ENCODE measurements at regions not wholly inside any gene's neighbourhood (a gene's known extent, or its start where the extent isn't known, plus 50 kb on each side); places are given as distances from the start of the nearest gene placed in this dataset.

- no peak overlapping the region for H3K18ac ChIP-seq (ENCODE audit: low read depth, low read length)
- H3K4me3 ChIP-seq (ENCODE audit: insufficient read depth, low read depth, low read length): no peak overlapping the region
- H4K20me1 ChIP-seq (ENCODE audit: insufficient read depth, low read length): no peaks in the 10 kb centered on the region
- no peak overlapping the region for H3K4me2 ChIP-seq (ENCODE audit: low read depth, low read length)
- dilution Hi-C loops (cut with HindIII; ENCODE audit: low sequenced_read_pairs, unreplicated experiment) (no loop called here), intact Hi-C loops (cut with micrococcal nuclease) (no loop called here), in situ Hi-C loops (cut with MboI; ENCODE audit: low sequenced_read_pairs) (no loop called here)
- no peak overlapping the region for H3K23ac ChIP-seq (ENCODE audit: low read depth, low read length)
- no peaks in the 10 kb centered on the region for H3K79me1 ChIP-seq (ENCODE audit: low read depth in 1 of 2, low read length in 2 of 2)
- no peak overlapping the region for H4K5ac ChIP-seq (ENCODE audit: low read depth, low read length)
- H3K27ac ChIP-seq (ENCODE audit: insufficient read depth, low read length): no peak overlapping the region
- no CpG with 5 or more reads among the region's 1 CpG for WGBS, 2 experiments (ENCODE audit: extremely low coverage in 2 of 2, insufficient read length in 1 of 2)
- H3K14ac ChIP-seq (replicated peaks; ENCODE audit: low read depth, low read length): no peak overlapping the region
- no peak overlapping the region for H3K4ac ChIP-seq (ENCODE audit: low read depth, low read length)
- peaks cover 5% of the 10 kb centered on the region; the same call in 1 of the 2 replicates for H3K27me3 ChIP-seq (ENCODE audit: control insufficient read depth, insufficient read depth, low read length)
- ATAC-seq (ENCODE audit: low read depth): no peak
- no peak overlapping the region for H4K91ac ChIP-seq (ENCODE audit: insufficient read depth, low read depth, low read length)
- H2BK120ac ChIP-seq (ENCODE audit: low read depth, low read length): no peak overlapping the region
- no peak overlapping the region for H2BK5ac ChIP-seq (ENCODE audit: low read depth, low read length, poor library complexity, severe bottlenecking)
- H3K4me1 ChIP-seq (ENCODE audit: control insufficient read depth, insufficient read depth, low read length): no peaks in the 10 kb centered on the region
- H2BK15ac ChIP-seq (ENCODE audit: low read depth, low read length): no peak overlapping the region
- no peak for DNase-seq
- H3K56ac ChIP-seq (ENCODE audit: extremely low read depth, insufficient read depth, low read length): no peak overlapping the region
- no peak overlapping the region for H2AK9ac ChIP-seq (replicated peaks; ENCODE audit: low read depth, low read length, poor library complexity)
- no peaks in the 10 kb centered on the region; the same call in 1 of the 2 replicates for H3K9me3 ChIP-seq (ENCODE audit: control insufficient read depth, insufficient read depth, low read length)
- BruUV-seq (replicated peaks): no TSS peak
- no peak overlapping the region for H3K9ac ChIP-seq (ENCODE audit: low read depth, low read length)
- TF ChIP-seq, protein P1, sequence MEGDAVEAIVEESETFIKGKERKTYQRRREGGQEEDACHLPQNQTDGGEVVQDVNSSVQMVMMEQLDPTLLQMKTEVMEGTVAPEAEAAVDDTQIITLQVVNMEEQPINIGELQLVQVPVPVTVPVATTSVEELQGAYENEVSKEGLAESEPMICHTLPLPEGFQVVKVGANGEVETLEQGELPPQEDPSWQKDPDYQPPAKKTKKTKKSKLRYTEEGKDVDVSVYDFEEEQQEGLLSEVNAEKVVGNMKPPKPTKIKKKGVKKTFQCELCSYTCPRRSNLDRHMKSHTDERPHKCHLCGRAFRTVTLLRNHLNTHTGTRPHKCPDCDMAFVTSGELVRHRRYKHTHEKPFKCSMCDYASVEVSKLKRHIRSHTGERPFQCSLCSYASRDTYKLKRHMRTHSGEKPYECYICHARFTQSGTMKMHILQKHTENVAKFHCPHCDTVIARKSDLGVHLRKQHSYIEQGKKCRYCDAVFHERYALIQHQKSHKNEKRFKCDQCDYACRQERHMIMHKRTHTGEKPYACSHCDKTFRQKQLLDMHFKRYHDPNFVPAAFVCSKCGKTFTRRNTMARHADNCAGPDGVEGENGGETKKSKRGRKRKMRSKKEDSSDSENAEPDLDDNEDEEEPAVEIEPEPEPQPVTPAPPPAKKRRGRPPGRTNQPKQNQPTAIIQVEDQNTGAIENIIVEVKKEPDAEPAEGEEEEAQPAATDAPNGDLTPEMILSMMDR (conservative IDR thresholded peaks at IDR 0.05; ENCODE audit: low read depth, low read length): no peak
- TF ChIP-seq CEBPB (IDR thresholded peaks at IDR 0.05; ENCODE audit: low read depth, low read length) (no peak), MXI1 (IDR thresholded peaks at IDR 0.05; ENCODE audit: borderline replicate concordance, low read depth, low read length) (no peak), FOS (IDR thresholded peaks at IDR 0.05; ENCODE audit: low read depth, low read length) (no peak), RFX5 (IDR thresholded peaks at IDR 0.05; ENCODE audit: low read depth, low read length) (no peak), MAZ (IDR thresholded peaks at IDR 0.05; ENCODE audit: borderline replicate concordance, low read depth, low read length) (no peak), SMC3 (IDR thresholded peaks at IDR 0.05; ENCODE audit: low read depth, low read length) (no peak), RCOR1 (IDR thresholded peaks at IDR 0.05; ENCODE audit: insufficient replicate concordance, low read length) (no peak), RAD21 (IDR thresholded peaks at IDR 0.05; ENCODE audit: low read length) (no peak), ELK1 (IDR thresholded peaks at IDR 0.05; ENCODE audit: borderline replicate concordance, low read depth, low read length) (no peak), BHLHE40 (IDR thresholded peaks at IDR 0.05; ENCODE audit: low read depth, low read length) (no peak), MAFK (IDR thresholded peaks at IDR 0.05; ENCODE audit: low read depth, low read length) (no peak), NFE2L2 (IDR thresholded peaks at IDR 0.05; ENCODE audit: low read depth, low read length) (no peak), CHD1 (IDR thresholded peaks at IDR 0.05; ENCODE audit: low read depth, low read length) (no peak), POLR2A (IDR thresholded peaks at IDR 0.05; ENCODE audit: low read depth, low read length) (no peak)
- TF ChIP-seq, protein P2, sequence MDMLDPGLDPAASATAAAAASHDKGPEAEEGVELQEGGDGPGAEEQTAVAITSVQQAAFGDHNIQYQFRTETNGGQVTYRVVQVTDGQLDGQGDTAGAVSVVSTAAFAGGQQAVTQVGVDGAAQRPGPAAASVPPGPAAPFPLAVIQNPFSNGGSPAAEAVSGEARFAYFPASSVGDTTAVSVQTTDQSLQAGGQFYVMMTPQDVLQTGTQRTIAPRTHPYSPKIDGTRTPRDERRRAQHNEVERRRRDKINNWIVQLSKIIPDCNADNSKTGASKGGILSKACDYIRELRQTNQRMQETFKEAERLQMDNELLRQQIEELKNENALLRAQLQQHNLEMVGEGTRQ (IDR thresholded peaks at IDR 0.05; ENCODE audit: low read depth, low read length): no peak
- H3K9me1 ChIP-seq (ENCODE audit: insufficient read depth, low read length): no peaks in the 10 kb centered on the region
- no peak overlapping the region for H2AK5ac ChIP-seq (ENCODE audit: low read depth, low read length)
- no peak overlapping the region for H2AFZ ChIP-seq (replicated peaks; ENCODE audit: low read length, poor library complexity)
- ChIA-PET CTCF (no interaction called here), POLR2A (ENCODE audit: unreplicated experiment) (no interaction called here)
- H4K8ac ChIP-seq (ENCODE audit: low read depth in 2 of 2, low read length in 2 of 2): no peak overlapping the region
- H2BK20ac ChIP-seq (ENCODE audit: low read depth, low read length): no peak overlapping the region
- no peaks in the 10 kb centered on the region for H3K36me3 ChIP-seq (ENCODE audit: control insufficient read depth, insufficient read depth, low read length)
Measured at GRCh38 chr10:59072038-59072437, 104.4 kb upstream of the PHYHIPL start.
